CD4-positive, alpha-beta T cell treated with Interleukin-6 for 4 hours (primary cell): ENCODE measurements at regions not wholly inside any gene's neighbourhood (a gene's known extent, or its start where the extent isn't known, plus 50 kb on each side); places are given as distances from the start of the nearest gene placed in this dataset.
A peak's percentile ranks its signal among the peaks of the same experiment; 100 is the strongest.

ENCODE experiments used
- DNase-seq: peaks from one replicate; pipeline ENCODE4 v3.0.0-alpha.2; 2020; ENCODE audit warnings: mixed read lengths

DNA sequence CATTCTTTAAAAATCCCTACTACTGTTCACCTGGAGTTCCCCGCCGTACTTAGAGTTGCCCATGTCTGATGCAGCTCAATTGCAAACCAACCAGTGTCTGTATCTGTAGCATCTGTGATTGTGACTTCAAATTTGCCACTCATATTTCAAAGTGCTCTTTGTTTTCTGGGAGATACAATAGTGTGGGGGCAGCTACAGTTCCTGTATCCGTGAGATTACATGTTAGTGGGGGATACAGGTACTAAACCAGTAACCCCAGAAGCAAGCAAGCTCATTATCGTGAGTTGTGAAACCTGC is 140.9 kb downstream of the ANKRD60 start:
- DNase-seq = no peak

DNA sequence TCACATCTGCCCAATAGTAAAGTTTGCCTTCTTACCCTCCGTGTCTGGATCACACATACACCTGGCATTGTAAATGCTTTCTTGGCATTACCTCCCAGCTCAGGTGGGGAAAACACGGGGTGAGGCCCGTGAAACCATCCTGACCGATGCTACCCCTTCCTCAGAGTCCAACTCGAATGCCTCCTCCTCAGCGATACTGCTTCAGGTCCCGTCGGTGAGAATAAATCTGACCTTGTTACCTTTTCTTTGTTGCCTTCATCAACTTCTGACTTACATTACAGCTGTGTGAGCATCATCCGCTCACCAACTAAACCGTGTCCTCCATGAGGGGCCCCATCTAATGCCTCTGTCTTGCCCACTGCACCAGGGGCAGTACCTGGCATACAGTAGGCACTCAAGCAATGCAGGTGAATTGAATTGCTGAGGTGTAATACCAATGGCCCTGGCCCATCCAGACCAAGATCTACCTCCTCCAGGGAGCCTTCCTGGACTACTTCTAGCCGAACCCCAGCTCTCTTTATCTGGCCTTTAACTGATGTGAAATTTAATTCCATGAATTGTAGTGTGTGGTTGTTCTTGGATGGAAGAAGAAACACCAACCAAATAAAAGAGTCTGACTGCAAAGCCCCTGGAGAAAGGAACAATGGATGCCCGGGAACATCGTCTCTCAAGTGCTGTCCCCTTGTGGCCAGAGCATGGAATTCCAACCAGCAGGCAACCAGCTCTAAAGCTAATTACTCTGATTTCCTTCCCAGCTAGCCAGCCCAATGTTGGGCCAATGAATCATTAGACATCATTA is 141.5 kb downstream of the ANKRD60 start:
- peak; percentile 6 for DNase-seq

DNA sequence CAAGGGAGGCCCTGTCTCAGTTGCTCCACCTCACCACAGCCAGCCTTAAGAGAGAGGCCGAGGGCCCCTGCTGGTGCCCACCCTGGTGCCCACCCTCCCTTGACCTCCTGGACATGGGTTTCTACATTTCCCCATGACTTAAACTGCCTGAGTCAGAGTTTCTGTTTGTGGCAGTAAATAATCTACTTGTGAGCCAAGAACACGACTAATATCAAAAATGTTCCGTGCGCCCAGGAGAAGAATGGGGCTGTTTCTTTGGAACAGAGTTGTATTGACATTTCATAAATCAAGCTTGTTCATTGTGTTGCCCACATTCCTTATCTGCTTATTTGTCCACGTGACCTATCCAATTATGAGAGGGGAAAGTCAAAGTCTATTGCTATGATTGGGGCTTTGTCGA is 143.5 kb downstream of the ANKRD60 start:
- no peak for DNase-seq

DNA sequence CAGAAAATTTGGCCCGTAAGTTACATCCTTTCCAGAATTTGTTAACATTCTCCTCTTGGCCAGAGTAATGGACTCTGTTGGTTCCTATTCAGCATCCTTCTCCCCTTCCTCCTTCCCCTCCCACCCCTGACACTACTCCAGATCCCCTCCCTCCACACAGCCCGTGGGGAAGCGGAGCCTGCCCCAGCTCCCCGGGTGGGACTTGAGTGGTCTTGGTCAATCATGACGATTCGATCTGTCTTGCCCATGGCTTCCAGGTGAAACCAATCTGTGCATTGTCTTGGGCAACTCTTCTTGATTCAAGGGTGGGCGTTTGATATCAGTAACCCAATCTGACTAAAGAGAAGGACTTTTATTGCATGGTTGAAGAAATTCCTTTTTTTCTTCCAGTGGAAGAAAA is 143.9 kb downstream of the ANKRD60 start:
- no peak for DNase-seq

DNA sequence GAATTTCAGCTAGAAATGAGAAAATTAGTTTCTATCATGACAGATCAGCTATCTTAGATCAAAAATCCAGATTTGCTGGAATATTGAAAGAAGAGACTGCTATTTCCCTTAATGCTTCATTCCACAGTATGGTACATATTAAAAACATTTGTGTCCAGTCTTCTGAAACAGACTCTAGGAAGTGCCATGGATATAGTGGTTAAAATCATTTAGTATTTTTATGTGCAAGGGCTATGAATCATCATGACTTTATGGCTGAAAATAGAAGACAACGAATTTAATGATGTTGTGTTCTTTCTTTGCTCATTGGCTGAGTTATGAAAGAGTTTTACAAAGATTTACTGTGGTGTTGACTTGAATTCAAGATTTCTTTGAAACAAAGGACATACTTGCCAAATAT is 146.6 kb downstream of the ANKRD60 start:
- DNase-seq = no peak

DNA sequence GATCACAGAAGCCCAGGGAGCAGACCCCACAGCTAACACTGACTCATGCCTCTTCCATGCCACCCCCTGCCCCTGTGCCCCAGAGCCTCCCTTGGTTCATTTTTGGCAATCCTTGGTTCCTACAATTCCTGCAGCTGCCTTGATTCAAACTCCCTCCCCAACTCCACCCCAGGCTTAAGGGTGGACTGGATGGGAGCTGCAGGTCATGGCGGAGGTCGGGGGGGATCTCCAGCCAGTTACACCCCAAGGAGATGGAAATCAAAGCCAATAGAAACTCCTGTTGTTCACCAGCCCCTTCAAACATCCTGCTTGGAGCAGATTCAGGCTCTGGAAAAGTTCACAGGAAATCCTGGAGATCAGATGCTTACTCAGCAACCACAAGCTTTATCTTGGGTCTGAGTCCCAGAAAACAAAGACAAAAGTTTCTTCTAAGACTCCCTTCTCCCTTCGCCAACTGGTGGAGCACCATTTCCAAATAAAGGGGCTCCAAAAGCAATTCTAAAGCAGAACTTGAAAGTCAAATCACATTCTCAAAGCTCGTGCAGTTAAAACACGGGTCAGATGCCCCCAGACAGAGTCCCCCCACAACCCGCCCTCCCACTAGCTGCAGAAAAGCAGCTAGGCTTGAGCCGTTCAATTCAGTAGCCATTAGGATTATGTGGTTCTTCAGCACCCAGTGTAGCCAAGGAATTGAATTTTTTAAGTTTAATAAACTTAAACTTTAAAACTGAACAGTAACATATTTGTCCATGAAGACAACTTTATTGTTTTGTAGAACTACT is 149.5 kb downstream of the ANKRD60 start:
- DNase-seq = no peak

DNA sequence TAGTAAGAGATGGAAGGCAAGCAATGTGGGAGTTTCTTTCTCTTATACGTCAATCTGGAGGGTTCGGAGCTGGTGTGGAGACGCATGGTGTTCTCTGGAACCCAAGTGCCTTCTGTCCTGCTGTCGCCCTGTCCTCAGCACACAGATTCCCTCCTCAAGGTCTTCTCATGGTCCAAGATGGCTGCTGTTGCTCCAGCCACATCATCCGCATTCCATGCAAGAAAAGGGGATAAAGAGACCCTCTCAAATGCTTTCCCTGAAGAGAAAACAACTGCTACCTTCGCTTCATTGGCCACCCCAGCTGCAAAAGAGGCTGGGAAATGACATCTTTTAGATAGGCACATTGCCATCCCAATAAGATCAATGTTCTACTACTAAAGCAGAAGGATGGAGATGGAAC is 151.2 kb downstream of the ANKRD60 start:
- DNase-seq = no peak

DNA sequence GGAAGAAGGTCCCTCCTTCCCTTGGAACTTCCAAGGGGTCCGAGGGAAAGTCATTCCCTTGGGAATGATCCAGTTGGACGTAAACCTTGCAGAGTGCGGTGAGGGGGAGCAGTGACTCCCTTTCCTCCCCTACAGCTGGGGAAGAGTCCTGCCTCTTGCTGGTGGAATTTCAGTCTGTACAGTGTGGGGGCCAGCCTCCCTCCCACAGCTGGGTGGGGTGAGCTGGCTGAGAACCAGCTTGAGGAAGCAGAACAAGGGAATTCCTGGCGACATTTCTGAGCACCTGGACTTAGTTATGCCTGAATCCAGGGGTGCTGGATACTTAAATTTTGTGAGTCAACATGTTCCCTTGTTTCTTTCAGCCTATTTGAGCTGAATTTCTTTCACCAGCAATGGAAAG is 152.0 kb downstream of the ANKRD60 start:
- DNase-seq = no peak

DNA sequence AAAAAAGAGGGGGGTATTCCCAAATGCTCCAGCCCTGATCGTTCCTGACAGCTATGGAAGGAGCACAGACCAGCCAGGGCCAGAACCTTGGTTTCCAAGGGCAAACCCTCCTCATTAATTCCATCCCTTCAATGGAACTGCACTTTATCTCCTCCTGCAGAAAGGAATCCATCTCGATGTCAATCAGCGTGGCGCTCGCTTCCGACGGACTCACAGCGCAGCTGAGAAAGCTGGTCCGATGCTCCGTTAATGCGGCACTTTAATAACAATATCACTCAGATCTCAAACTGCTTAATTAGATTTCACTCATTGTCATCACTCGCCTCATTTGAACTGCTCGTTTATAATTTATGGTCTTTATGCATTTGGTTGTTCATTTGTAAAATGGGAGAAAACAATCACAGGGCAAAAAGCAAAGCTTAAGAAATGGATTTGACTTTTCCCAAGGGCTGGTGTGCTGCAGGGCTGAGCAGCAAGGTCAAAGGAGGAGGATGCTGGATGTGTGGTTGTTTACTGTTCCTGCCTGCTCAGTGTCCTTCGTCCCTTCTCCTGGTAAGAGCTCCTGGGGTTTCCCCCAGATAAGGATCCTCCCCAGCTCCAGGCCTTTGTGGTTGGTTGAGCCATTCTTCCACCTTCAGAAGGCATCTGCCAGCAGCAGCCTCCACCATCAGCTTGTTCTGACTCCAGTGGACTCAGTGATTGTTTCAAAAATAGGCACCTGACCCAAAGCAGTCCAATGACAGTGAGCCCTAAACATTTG is 152.7 kb downstream of the ANKRD60 start:
- DNase-seq = no peak

DNA sequence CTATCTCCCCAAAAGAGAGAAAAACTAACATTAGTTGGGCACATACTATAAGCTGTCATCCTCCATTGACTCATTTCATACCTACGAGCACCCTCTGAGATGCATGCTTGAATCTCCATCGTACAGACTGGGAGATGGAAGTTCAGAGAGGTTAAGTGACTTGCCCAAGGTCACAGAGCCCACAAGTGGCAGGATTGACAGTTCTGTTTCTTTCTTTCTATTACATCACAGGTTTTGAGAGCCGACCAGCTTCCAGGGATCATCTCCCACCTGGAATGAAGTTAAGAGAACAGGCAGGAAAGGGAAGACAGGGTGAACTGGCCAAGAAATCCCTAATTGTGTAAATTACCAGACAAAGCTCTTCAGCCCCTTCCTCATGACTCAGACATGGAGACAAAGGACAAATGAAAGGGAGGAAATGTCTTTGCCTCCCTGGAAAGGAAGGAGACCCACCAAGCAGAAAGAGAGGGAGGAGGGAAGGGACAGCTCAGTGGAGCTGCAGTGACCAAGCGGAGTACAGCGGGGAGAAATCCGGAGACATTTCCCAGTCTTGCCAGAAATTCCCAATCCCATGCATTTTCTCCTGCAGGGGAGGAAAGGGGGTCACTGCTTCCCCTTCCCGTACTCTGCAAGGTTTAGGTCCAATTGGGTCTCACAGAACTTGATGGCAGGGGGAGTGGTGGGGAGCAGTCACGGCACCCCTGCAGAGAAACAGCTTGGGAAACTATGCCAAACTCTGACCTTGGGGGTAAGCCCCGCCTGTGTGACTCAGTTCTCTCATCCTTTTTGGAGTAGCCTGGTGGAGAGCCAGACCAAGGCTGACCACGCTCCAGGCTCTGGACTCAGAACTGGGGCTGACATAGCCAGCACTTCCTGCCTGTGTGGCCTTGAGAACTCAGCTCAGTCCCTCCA is 154.3 kb downstream of the ANKRD60 start:
- DNase-seq = no peak

DNA sequence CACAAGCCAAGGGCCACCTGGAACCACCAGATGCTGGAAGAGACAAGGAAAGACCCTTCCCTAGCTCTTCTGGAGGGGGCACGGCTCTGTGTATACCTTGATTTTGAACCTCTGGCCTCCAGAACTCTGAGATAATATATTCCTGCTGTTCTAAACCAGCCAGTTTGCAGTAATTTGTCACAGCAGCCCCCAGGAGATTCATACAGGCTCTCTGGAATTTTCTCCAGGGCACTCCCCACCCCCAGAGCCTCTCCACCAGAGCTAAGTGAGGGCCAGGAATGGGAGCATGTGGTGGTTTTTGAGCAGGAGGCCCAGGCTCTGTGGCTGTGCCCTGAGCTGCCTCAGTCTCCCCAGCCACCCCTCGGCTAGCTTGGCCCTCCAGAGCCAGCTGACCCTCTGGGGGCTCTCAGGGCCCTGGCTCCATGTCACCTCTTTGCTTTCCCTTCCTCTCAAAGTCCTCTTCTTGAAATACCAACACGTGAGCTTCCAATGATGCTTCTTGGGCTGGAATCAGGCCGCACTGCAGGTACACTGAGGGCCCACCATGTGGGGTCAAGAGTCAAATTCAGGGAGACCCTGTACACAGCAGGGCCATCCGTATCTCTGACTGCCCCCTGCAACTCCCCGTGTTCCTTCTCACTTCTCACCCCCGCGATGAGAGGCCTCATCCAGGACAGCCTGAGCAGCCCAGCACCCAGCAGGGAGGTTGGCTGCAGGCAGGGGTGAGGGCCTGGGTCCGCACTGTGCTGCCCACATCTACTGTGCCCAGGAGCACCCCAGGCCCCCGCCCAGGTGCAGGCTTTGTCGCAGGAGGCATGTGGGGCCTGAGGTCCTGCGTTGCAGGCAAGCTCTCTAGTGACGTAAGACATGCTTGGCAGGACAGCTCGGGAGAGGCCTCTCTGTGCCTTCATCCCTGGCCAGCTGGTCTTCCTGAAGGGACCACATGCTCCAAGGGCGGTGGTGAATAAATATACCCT is 155.5 kb downstream of the ANKRD60 start:
- no peak for DNase-seq

DNA sequence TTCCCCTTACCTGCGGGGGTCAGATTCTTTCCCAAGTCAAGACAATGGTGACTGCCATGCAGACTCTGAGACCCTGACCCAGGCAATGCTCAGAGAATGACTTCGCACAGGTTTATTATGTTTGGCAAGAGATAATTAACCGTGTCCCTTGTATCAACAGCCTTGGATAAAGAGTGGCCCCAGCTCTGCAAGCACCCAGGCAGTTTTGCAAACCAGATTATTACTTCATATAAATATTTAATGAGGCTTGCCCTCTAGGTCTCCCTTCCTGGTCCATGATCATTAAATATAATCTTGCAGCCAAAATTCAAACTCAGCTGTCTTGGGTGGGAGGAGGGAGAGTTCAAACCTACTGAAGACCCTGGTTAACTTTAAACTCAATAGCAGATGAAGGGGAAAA is 156.5 kb downstream of the ANKRD60 start:
- DNase-seq = no peak

DNA sequence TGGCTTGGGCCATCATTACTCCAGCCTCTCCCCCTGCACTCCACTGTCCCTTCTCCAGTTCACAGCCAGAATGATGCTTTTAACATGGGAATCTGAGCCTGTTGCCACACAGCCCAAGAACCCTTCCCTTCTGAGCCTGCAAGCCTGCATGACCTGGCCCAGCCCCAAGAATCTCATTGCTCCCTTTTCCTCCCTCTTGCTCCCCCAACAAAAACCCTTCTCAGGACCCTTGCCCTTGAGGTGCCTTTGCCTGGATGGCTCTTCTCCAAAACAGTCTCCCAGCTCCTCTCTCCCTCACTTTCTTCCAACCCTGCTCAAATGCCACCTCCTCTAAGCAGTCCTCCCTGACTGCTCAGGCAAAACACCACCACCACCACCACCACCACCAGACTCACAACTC is 157.2 kb downstream of the ANKRD60 start:
- DNase-seq = no peak

DNA sequence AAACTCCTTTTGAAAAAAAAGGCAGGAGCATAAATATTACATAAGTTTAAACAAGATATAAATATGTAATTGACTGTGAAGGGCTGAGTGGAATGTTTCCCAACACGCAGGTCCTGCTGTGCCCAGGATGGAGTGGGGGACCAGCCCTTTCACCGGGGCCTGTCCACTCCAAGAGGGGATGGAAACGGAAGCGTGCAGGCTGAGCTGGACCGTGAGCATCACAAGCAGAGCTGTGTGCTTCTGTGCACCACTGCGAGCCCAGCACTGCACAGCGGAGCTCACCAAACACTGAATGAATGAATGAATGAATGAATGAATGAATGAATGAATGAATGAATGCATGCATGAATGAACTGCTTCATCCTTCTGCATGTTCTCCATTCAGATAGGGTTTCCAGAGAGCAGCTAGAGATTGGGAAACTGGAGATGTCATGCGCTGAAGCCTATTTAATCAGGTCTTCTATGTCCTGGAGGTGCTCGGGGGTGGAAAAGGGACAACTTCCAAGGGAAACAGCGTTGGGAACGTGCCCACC is 157.7 kb downstream of the ANKRD60 start:
- no peak for DNase-seq

DNA sequence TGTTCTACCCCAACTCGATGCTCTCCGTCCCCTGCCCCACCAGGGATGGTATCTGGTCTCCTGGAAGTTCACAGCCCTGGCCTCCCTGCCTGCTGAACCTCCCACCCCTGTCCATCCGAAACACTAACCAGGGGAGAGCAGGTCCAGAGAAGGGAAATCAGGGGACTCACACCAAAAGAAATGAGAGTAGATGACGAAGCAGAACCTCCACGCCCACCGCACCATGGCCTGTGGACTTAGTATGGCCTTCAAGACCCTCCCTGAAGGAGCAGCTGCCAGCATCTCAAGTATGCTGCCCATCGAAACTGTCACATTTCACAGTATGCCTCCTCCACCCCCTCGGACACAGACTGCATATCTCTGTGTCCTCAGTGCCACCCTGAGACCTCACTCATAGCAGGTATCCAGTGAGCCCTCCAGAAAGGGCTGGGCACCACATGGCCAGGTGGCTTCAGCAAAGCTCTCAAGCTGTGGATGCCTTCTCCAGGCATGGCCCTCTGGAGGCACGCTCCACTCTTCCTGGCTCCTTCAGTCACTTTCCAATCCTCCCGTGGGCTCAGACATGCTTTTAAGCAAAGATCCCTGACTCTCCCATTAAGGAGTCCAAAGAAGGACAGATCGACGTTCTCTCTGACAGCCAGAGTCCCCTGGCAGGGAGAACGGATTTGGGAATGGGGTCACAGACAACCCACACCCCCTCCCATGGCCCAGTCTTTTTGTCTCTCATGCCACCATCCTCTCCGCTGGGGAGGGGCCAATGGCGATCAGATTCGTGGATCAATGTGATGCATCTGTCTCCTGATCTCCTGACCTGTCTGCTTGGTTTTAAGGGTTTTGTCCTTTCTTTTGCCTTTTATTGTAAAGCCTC is 158.4 kb downstream of the ANKRD60 start:
- no peak for DNase-seq

DNA sequence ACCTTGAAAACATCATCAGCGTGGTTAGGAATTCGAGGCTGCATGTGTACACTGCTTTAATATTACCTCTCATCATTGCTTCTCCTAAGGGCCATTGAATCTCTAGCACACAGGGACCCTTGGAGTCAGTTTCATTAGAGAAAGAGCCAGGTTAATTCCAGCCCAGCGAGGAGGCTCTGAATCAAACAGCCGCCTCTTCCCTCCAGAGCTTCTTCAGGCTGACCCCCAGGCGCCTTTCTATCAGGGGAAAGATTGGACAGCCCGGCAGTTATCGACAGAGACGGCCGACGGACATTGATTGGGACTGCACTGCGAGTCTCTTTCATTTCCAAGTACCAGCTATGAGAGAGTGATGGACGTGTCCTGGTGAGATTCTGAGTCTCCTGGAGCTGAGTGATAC is 159.2 kb downstream of the ANKRD60 start:
- DNase-seq = no peak

DNA sequence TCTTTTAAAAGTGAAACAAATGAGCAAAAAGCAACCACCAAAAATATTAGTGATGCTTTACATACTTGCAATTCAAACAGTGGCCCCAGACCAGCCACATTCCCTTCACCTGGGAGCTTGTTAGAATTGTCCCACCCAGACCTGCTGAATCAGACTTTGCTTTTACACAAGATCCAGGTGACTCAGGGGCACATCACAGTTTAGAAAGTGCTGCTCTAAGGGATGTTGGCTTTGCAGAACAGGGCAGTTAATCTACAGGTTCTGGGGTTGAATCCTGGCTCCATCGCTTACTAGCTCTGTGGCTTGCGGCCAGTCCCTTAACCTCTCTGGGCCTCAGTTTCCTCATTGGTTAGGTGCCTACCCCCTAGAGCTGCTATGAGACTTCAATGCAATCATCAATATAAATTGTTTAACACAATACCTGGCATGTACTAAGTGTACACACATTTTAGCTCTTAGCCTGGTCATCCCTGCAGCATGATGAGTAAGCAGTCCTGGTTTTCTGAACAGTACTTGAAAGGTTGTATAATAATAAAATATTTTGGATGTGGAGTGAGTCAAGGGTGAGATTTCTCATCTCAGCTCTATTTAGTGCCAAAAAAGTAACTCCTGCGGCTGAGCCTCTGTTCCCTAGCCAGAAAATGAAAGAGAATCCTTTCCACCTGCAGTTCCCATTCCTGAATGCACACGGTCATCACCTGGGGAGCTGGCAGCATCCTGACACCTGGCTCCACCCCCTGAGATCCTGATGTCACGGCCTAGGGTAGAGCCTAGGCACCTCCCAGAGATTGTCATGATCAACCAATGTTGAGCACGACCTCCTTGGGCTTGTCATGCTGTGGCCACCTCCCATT is 162.7 kb downstream of the ANKRD60 start:
- no peak for DNase-seq

DNA sequence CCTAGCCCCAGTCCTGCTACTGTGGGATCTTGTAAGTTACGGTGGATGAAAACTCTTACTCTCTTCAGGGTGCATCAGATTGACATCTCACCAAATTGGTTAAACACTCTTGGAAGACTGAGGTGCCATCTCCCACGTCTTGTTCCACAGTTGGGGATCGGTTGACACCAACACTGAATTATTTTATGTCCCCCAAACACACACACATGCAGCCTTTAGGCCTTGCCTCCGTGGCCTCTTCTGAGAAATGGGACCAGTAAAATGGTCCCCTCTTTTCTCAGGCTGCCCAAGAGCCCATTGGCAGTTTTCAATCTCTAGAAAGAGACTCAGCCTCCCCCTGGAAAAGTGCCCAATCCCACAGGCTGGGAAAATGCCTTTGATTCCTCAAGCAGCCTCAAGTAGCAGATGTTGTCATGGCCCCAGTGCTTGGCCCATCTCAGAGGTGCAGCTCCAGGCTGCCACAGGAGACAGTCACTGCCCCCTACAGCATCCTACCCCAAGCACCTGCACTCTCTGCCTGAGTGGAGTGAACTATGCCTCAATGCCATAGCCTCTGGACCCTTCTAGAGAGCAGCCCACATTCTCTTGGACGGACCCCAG is 163.9 kb downstream of the ANKRD60 start:
- DNase-seq = no peak

DNA sequence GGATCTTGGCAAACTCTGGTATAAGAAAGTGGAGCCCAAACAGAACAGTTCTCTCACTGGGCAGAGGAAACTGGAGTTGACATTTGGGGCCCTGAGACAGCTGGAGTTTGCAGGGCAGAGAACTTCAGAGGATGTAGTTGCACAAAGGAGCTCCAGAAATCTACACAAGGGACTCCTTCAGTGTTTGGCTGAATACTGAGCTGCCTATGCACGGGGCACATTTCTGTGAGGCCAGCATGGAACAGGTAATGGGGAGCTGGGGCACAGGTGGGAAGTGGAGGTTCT is 169.3 kb downstream of the ANKRD60 start:
- no peak for DNase-seq
